ENCODE measurements at regions not wholly inside any gene's neighbourhood (a gene's known extent, or its start where the extent isn't known, plus 50 kb on each side); places are given as distances from the start of the nearest gene placed in this dataset.

- no peak for DNase-seq (ENCODE audit: low read depth, low spot score)
Observed at GRCh38 chr11:25958045-25958444, 373.9 kb upstream of the ANO3 start.

- no peak for DNase-seq (ENCODE audit: low read depth, low spot score)
Observed at GRCh38 chr11:25961539-25961938, 370.4 kb upstream of the ANO3 start.

GRCh38 chr11:25970726-25971508, 361.0 kb upstream of the ANO3 start:
- DNase-seq (ENCODE audit: low read depth, low spot score): no peak

- no peak for DNase-seq (ENCODE audit: low read depth, low spot score)
Observed at GRCh38 chr11:25980091-25980490, 351.8 kb upstream of the ANO3 start.

GRCh38 chr11:25981998-25982397, 349.9 kb upstream of the ANO3 start:
- peak; percentile 14 for DNase-seq (ENCODE audit: low read depth, low spot score)

GRCh38 chr11:25983280-25983679, 348.6 kb upstream of the ANO3 start:
- no peak for DNase-seq (ENCODE audit: low read depth, low spot score)

- DNase-seq (ENCODE audit: low read depth, low spot score): no peak
Observed at GRCh38 chr11:25988178-25988577, 343.8 kb upstream of the ANO3 start.

GRCh38 chr11:25990406-25990805, 341.5 kb upstream of the ANO3 start:
- no peak for DNase-seq (ENCODE audit: low read depth, low spot score)

- no peak for DNase-seq (ENCODE audit: low read depth, low spot score)
Observed at GRCh38 chr11:25991476-25991875, 340.5 kb upstream of the ANO3 start.

GRCh38 chr11:25992294-25992693, 339.6 kb upstream of the ANO3 start:
- no peak for DNase-seq (ENCODE audit: low read depth, low spot score)

- DNase-seq (ENCODE audit: low read depth, low spot score): no peak
Observed at GRCh38 chr11:25993016-25993415, 338.9 kb upstream of the ANO3 start.

- no peak for DNase-seq (ENCODE audit: low read depth, low spot score)
Observed at GRCh38 chr11:26011474-26011873, 320.5 kb upstream of the ANO3 start.

- DNase-seq (ENCODE audit: low read depth, low spot score): no peak
Observed at GRCh38 chr11:26014456-26015115, 317.3 kb upstream of the ANO3 start.

- no peak for DNase-seq (ENCODE audit: low read depth, low spot score)
Observed at GRCh38 chr11:26017322-26017860, 314.5 kb upstream of the ANO3 start.

- DNase-seq (ENCODE audit: low read depth, low spot score): no peak
Observed at GRCh38 chr11:26017903-26018302, 314.0 kb upstream of the ANO3 start.

GRCh38 chr11:26018336-26018735, 313.6 kb upstream of the ANO3 start:
- DNase-seq (ENCODE audit: low read depth, low spot score): no peak

- no peak for DNase-seq (ENCODE audit: low read depth, low spot score)
Observed at GRCh38 chr11:26019386-26019785, 312.5 kb upstream of the ANO3 start.

- DNase-seq (ENCODE audit: low read depth, low spot score): no peak
Observed at GRCh38 chr11:26021017-26021416, 310.9 kb upstream of the ANO3 start.

GRCh38 chr11:26023057-26023456, 308.9 kb upstream of the ANO3 start:
- DNase-seq (ENCODE audit: low read depth, low spot score): no peak

GRCh38 chr11:26025676-26026075, 306.3 kb upstream of the ANO3 start:
- DNase-seq (ENCODE audit: low read depth, low spot score): no peak

GRCh38 chr11:26026078-26026477, 305.9 kb upstream of the ANO3 start:
- no peak for DNase-seq (ENCODE audit: low read depth, low spot score)

GRCh38 chr11:26027887-26028286, 304.0 kb upstream of the ANO3 start:
- DNase-seq (ENCODE audit: low read depth, low spot score): no peak

GRCh38 chr11:26028393-26028911, 303.5 kb upstream of the ANO3 start:
- no peak for DNase-seq (ENCODE audit: low read depth, low spot score)

Data from ELF-1 (cell line).